ENCODE measurements at regions not wholly inside any gene's neighbourhood (a gene's known extent, or its start where the extent isn't known, plus 50 kb on each side); places are given as distances from the start of the nearest gene placed in this dataset.
"Not testable (repeated sequence)": the region's sequence is repeated elsewhere in the genome, so short reads cannot be mapped to it uniquely, and the experiment has no call there.

GRCh38 chr14:62470935-62471334 is 574.3 kb downstream of the KCNH5 start:
- no peak overlapping the region for H3K4me3 ChIP-seq (ENCODE audit: low read depth, low read length)
- no peak for TF ChIP-seq CTCF (IDR thresholded peaks at IDR 0.05; ENCODE audit: control insufficient read depth, extremely low read depth, insufficient read depth)
- no peak for DNase-seq (ENCODE audit: low read depth)

- no peak for DNase-seq (ENCODE audit: low read depth)
- no peak overlapping the region for H3K4me3 ChIP-seq (ENCODE audit: low read depth, low read length)
- no peak for TF ChIP-seq CTCF (IDR thresholded peaks at IDR 0.05; ENCODE audit: control insufficient read depth, extremely low read depth, insufficient read depth)
Measured at GRCh38 chr14:62491146-62491545, 554.1 kb downstream of the KCNH5 start.

GRCh38 chr14:62497708-62498107 is 547.5 kb downstream of the KCNH5 start:
- DNase-seq (ENCODE audit: low read depth), result no peak
- no peak for TF ChIP-seq CTCF (IDR thresholded peaks at IDR 0.05; ENCODE audit: control insufficient read depth, extremely low read depth, insufficient read depth)
- no peak overlapping the region for H3K4me3 ChIP-seq (ENCODE audit: low read depth, low read length)

- DNase-seq (ENCODE audit: low read depth), result no peak
- no peak for TF ChIP-seq CTCF (IDR thresholded peaks at IDR 0.05; ENCODE audit: control insufficient read depth, extremely low read depth, insufficient read depth)
- H3K4me3 ChIP-seq (ENCODE audit: low read depth, low read length), result no peak overlapping the region
Measured at GRCh38 chr14:62501021-62501750, 544.1 kb downstream of the KCNH5 start.

GRCh38 chr14:62505045-62505444 is 540.2 kb downstream of the KCNH5 start:
- no peak for DNase-seq (ENCODE audit: low read depth)
- H3K4me3 ChIP-seq (ENCODE audit: low read depth, low read length), result no peak overlapping the region
- no peak for TF ChIP-seq CTCF (IDR thresholded peaks at IDR 0.05; ENCODE audit: control insufficient read depth, extremely low read depth, insufficient read depth)

- H3K4me3 ChIP-seq (ENCODE audit: low read depth, low read length); DNase-seq (ENCODE audit: low read depth): not testable (repeated sequence)
Measured at GRCh38 chr14:62521309-62521708, 523.9 kb downstream of the KCNH5 start.

- DNase-seq (ENCODE audit: low read depth), result no peak
- no peak for TF ChIP-seq CTCF (IDR thresholded peaks at IDR 0.05; ENCODE audit: control insufficient read depth, extremely low read depth, insufficient read depth)
- no peak overlapping the region for H3K4me3 ChIP-seq (ENCODE audit: low read depth, low read length)
Measured at GRCh38 chr14:62528296-62528695, 517.0 kb downstream of the KCNH5 start.

Measured in LNCaP clone FGC (cell line).